HCT116 (cell line): ENCODE measurements at regions not wholly inside any gene's neighbourhood (a gene's known extent, or its start where the extent isn't known, plus 50 kb on each side); places are given as distances from the start of the nearest gene placed in this dataset.

ENCODE experiments used
- ATAC-seq: fragments of 200-7000 bp; cut with Tn5 transposase; 2 replicates; pipeline ENCODE4 v1.9.1; 2020; ENCODE audit warnings: mild to moderate bottlenecking, moderate library complexity
- BruUV-seq: library from RNA; stranded (reverse); fragments of 400-500 nt; replicated peaks from 2 replicates; lab custom pipeline; 2021; lab: Mats Ljungman, UMichigan
- CTCF ChIA-PET: fragments of 300-600 bp; sonication (Branson Sonifier 250); formaldehyde crosslinking; loops from one replicate; lab custom pipeline; 2021; ENCODE audit warnings: antibody characterized with exemption; lab: Charles Lee
- POLR2A ChIA-PET: fragments of 300-600, 350-600 bp; sonication (Branson Sonifier 250); formaldehyde crosslinking; loops from one replicate; lab custom pipeline; 2021; ENCODE audit warnings: antibody characterized with exemption; lab: Charles Lee
- RAD21 ChIA-PET, 2 experiments: fragments of 300-600 bp; sonication (Branson Sonifier 250); formaldehyde crosslinking; loops; one replicate each; lab custom pipeline; 2023; ENCODE audit warnings: low total read pairs in 2 of 2; ENCODE audit not compliant: uncharacterized antibody in 2 of 2, unreplicated experiment in 2 of 2, low non-redundant PET in 1 of 2; lab: Charles Lee
- DNase-seq: peaks from one replicate; pipeline ENCODE4 v3.0.0-alpha.2; 2010; ENCODE audit warnings: low read depth, low spot score
- H2AFZ ChIP-seq: fragments of 200-600 bp; shearing (Covaris generic), sonication (generic); 2 replicates; pipeline ENCODE4 v1.6.1; 2017; ENCODE audit warnings: low read depth, mixed run types, mixed read lengths, antibody characterized with exemption, low read length; ENCODE audit not compliant: poor library complexity, severe bottlenecking
- H3K27ac ChIP-seq: 2 replicates; pipeline ENCODE4 v1.5.1; 2012; ENCODE audit warnings: low read depth, low read length
- H3K27me3 ChIP-seq: fragments of 200-600 bp; sonication (generic); 2 replicates; pipeline ENCODE4 v1.6.1; 2016; ENCODE audit warnings: mixed run types, low read length, mixed read lengths; ENCODE audit not compliant: insufficient read depth
- H3K36me3 ChIP-seq, 2 experiments: fragments of 200-500 bp in 1 of 2; fragments of 200-600 bp in 1 of 2; sonication (Bioruptor generic) in 1 of 2; sonication (generic) in 1 of 2; 2 replicates each; pipeline versions ENCODE4 v1.5.1 to v1.6.1; 2014 to 2016; ENCODE audit warnings: low read length in 2 of 2, inconsistent platforms in 1 of 2, mixed read lengths in 1 of 2, mixed run types in 1 of 2; ENCODE audit not compliant: insufficient read depth in 2 of 2, control insufficient read depth in 1 of 2
- H3K4me1 ChIP-seq, 2 experiments: fragments of 200-600 bp in 1 of 2; sonication (generic) in 1 of 2; 2 replicates each; pipeline versions ENCODE4 v1.5.1 to v1.6.1; 2012 to 2017; ENCODE audit warnings: low read length in 2 of 2, inconsistent platforms in 1 of 2, mild to moderate bottlenecking in 1 of 2, mixed read lengths in 1 of 2, mixed run types in 1 of 2, moderate library complexity in 1 of 2; ENCODE audit not compliant: insufficient read depth in 2 of 2, control insufficient read depth in 1 of 2
- H3K4me2 ChIP-seq: fragments of 200-600 bp; sonication (generic); 2 replicates; pipeline ENCODE4 v1.6.1; 2017; ENCODE audit warnings: mixed run types, low read length, mixed read lengths
- H3K4me3 ChIP-seq, 2 experiments: fragments of 200-600 bp in 1 of 2; sonication (generic) in 1 of 2; replicated peaks in 1 of 2; 2 replicates each; pipeline ENCODE4 v1.5.1; 2011 to 2016; ENCODE audit warnings: low read length in 2 of 2, control low read depth in 1 of 2, low read depth in 1 of 2, mild to moderate bottlenecking in 1 of 2, mixed read lengths in 1 of 2, mixed run types in 1 of 2
- H3K79me2 ChIP-seq: fragments of 200-600 bp; sonication (generic); 2 replicates; pipeline ENCODE4 v1.6.1; 2017; ENCODE audit warnings: mild to moderate bottlenecking, mixed run types, low read length, moderate library complexity, mixed read lengths; ENCODE audit not compliant: insufficient read depth
- H3K9ac ChIP-seq: fragments of 200-600 bp; sonication (generic); 2 replicates; pipeline ENCODE4 v1.6.1; 2016; ENCODE audit warnings: low read length, mixed read lengths
- H3K9me2 ChIP-seq: fragments of 200-600 bp; sonication (generic), shearing (Covaris generic); 2 replicates; pipeline ENCODE4 v1.6.1; 2017; ENCODE audit warnings: mixed run types, mild to moderate bottlenecking, moderate library complexity; ENCODE audit not compliant: insufficient read depth
- H3K9me3 ChIP-seq, 2 experiments: fragments of 200-500 bp in 1 of 2; fragments of 200-600 bp in 1 of 2; sonication (Bioruptor generic) in 1 of 2; sonication (generic) in 1 of 2; 2 replicates each; pipeline ENCODE4 v1.6.1; 2014 to 2017; ENCODE audit warnings: low read length in 2 of 2, mixed read lengths in 2 of 2, inconsistent platforms in 1 of 2, low read depth in 1 of 2, mild to moderate bottlenecking in 1 of 2, mixed run types in 1 of 2, moderate library complexity in 1 of 2; ENCODE audit not compliant: control insufficient read depth in 1 of 2, insufficient read depth in 1 of 2
- H4K20me1 ChIP-seq: fragments of 200-600 bp; sonication (generic), shearing (Covaris generic); 2 replicates; pipeline ENCODE4 v1.6.1; 2017; ENCODE audit warnings: mixed run types, mild to moderate bottlenecking, moderate library complexity; ENCODE audit not compliant: insufficient read depth
- ATF3 ChIP-seq: IDR thresholded peaks from 2 replicates; pipeline ENCODE4 v1.6.1; 2012
- CEBPB ChIP-seq: IDR thresholded peaks from 2 replicates; pipeline ENCODE4 v1.6.1; 2012; ENCODE audit warnings: low read depth
- EGR1 ChIP-seq: IDR thresholded peaks from 2 replicates; pipeline ENCODE4 v1.6.1; 2012; ENCODE audit warnings: low read depth
- EZH2 ChIP-seq: fragments of 200-600 bp; sonication (generic); IDR thresholded peaks from 2 replicates; pipeline ENCODE4 v1.6.1; 2017; ENCODE audit warnings: antibody characterized with exemption, mixed run types
- FOSL1 ChIP-seq: IDR thresholded peaks from 2 replicates; pipeline ENCODE4 v1.6.1; 2012; ENCODE audit warnings: low read depth
- JUND ChIP-seq: IDR thresholded peaks from 2 replicates; pipeline ENCODE4 v1.6.1; 2012
- MAX ChIP-seq: IDR thresholded peaks from 2 replicates; pipeline ENCODE4 v1.6.1; 2012
- POLR2A ChIP-seq: IDR thresholded peaks from 2 replicates; pipeline ENCODE4 v1.7.0; 2011; ENCODE audit warnings: borderline replicate concordance; ENCODE audit not compliant: insufficient read depth, insufficient read length; ENCODE audit errors: extremely low read depth
- RAD21 ChIP-seq: IDR thresholded peaks from 2 replicates; pipeline ENCODE4 v1.6.1; 2012; ENCODE audit warnings: low read depth, mild to moderate bottlenecking
- REST ChIP-seq: IDR thresholded peaks from 2 replicates; pipeline ENCODE4 v1.6.1; 2012; ENCODE audit warnings: low read depth
- SIN3A ChIP-seq: IDR thresholded peaks from 2 replicates; pipeline ENCODE4 v1.6.1; 2012; ENCODE audit warnings: low read depth
- SP1 ChIP-seq: IDR thresholded peaks from 2 replicates; pipeline ENCODE4 v1.6.1; 2012; ENCODE audit warnings: low read depth
- SRF ChIP-seq: IDR thresholded peaks from 2 replicates; pipeline ENCODE4 v1.6.1; 2012; ENCODE audit warnings: low read depth
- YY1 ChIP-seq: IDR thresholded peaks from 2 replicates; pipeline ENCODE4 v1.6.1; 2011; ENCODE audit warnings: low read length, low read depth, moderate library complexity, mild to moderate bottlenecking; ENCODE audit not compliant: insufficient replicate concordance; ENCODE audit errors: extremely low read depth
- ZFX ChIP-seq: fragments of 450-650 bp; IDR thresholded peaks from 2 replicates; pipeline ENCODE4 v1.6.1; 2017
- intact Hi-C: fragments of 100-400 bp; cut with micrococcal nuclease; formaldehyde crosslinking; loops from 2 replicates; pipeline ENCODE4 v1.10.0; 2022
- TF ChIP-seq, protein P1 (sequence below): IDR thresholded peaks from 2 replicates; pipeline ENCODE4 v1.6.1; 2011; ENCODE audit warnings: mild to moderate bottlenecking, low read length, moderate library complexity; ENCODE audit not compliant: insufficient replicate concordance; ENCODE audit errors: extremely low read depth

DNA sequence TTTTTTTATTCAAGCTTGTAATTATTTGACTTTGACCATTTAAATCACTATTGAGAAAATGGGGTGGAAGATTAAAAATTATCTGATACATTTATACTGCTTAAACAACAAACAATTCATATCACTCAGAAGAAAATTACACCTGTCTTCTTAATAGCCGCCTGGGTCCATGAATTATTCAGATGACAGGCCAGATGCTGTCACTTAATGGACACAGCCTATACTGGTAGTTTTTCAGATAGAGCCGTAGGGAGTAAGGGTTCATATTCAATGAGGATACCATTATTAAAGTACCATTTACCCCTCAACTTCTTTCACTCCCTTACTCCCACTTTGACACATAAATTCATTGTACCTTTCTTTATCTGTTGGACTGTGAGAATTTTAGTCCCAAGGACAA lies 1193.4 kb upstream of the MAP3K7 start:
- ChIA-PET RAD21 (no interaction called here), CTCF (no interaction called here), POLR2A (no interaction called here)
- no peak overlapping the region for H2AFZ ChIP-seq
- no peaks in the 10 kb centered on the region for H3K27me3 ChIP-seq
- no peaks in the 10 kb centered on the region for H3K9me2 ChIP-seq
- peaks cover 12 to 25% of the 10 kb centered on the region in 2 experiments; a peak in 2 of 4 replicates for H3K9me3 ChIP-seq
- TF ChIP-seq SRF (no peak), REST (no peak), MAX (no peak), YY1 (no peak), CEBPB (no peak), FOSL1 (no peak)
- no peak overlapping the region for H3K4me2 ChIP-seq
- H3K4me3 ChIP-seq: no peak overlapping the region
- ATAC-seq (no peak), DNase-seq (no peak)
- H3K79me2 ChIP-seq: no peaks in the 10 kb centered on the region
- no peak overlapping the region for H3K27ac ChIP-seq
- H3K4me1 ChIP-seq: no peaks in the 10 kb centered on the region
- H3K36me3 ChIP-seq: no peaks in the 10 kb centered on the region
- no peak overlapping the region for H3K9ac ChIP-seq
- no peaks in the 10 kb centered on the region for H4K20me1 ChIP-seq
- intact Hi-C loops: no loop called here
- BruUV-seq: no TSS peak

DNA sequence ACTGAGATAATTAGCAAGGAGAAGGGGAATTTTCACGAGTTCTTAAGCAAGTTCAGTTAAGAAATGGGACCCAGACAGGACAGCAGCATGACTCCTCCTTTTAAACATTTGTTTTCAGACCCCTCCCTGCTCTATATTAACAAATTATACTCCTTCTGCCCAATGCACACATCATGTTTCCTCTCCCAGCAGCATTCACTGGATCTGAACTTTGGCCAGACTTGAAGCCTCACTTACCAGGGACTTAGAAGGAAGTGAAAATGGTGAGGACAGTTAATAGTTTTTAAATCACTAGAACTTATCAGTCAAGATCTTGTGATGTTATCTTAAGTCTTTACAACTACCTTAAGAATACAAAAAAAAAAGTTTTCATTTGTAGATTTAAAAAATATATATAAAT lies 1174.7 kb upstream of the MAP3K7 start:
- no peak for ATAC-seq
- H3K9me2 ChIP-seq: no peaks in the 10 kb centered on the region
- intact Hi-C loops: no loop called here
- H3K36me3 ChIP-seq: no peaks in the 10 kb centered on the region
- ChIA-PET CTCF (no interaction called here), POLR2A (no interaction called here), RAD21 (no interaction called here)
- no peak for DNase-seq
- no peak overlapping the region for H2AFZ ChIP-seq
- no peak overlapping the region for H3K9ac ChIP-seq
- no peaks in the 10 kb centered on the region for H3K27me3 ChIP-seq
- no peak overlapping the region for H3K4me3 ChIP-seq
- BruUV-seq: no TSS peak
- peaks cover 0 to 36% of the 10 kb centered on the region in 2 experiments; a peak in 2 of 4 replicates for H3K9me3 ChIP-seq
- H3K27ac ChIP-seq: no peak overlapping the region
- H4K20me1 ChIP-seq: no peaks in the 10 kb centered on the region
- H3K4me2 ChIP-seq: no peak overlapping the region
- no peaks in the 10 kb centered on the region for H3K79me2 ChIP-seq
- no peaks in the 10 kb centered on the region for H3K4me1 ChIP-seq
- TF ChIP-seq ATF3 (no peak), POLR2A (no peak), CEBPB (no peak), JUND (no peak), ZFX (no peak), SIN3A (no peak), SRF (no peak), EGR1 (no peak), SP1 (no peak), YY1 (no peak), RAD21 (no peak), MAX (no peak), EZH2 (no peak)
- TF ChIP-seq, protein P1, sequence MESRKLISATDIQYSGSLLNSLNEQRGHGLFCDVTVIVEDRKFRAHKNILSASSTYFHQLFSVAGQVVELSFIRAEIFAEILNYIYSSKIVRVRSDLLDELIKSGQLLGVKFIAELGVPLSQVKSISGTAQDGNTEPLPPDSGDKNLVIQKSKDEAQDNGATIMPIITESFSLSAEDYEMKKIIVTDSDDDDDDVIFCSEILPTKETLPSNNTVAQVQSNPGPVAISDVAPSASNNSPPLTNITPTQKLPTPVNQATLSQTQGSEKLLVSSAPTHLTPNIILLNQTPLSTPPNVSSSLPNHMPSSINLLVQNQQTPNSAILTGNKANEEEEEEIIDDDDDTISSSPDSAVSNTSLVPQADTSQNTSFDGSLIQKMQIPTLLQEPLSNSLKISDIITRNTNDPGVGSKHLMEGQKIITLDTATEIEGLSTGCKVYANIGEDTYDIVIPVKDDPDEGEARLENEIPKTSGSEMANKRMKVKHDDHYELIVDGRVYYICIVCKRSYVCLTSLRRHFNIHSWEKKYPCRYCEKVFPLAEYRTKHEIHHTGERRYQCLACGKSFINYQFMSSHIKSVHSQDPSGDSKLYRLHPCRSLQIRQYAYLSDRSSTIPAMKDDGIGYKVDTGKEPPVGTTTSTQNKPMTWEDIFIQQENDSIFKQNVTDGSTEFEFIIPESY: no peak
